Transverse colon (tissue), 3 donors: ENCODE measurements at regions not wholly inside any gene's neighbourhood (a gene's known extent, or its start where the extent isn't known, plus 50 kb on each side); places are given as distances from the start of the nearest gene placed in this dataset.

Experiments
- POLR2A ChIP-seq: fragments of 450-650 bp; IDR thresholded peaks from one replicate; pipeline ENCODE4 v1.6.1; 2016; ENCODE audit warnings: antibody characterized with exemption, mild to moderate bottlenecking, moderate library complexity
- POLR2AphosphoS5 ChIP-seq, 3 donors: sonication (generic); formaldehyde crosslinking; IDR thresholded peaks; one replicate each; pipeline ENCODE4 v1.6.1; 2016; ENCODE audit warnings: antibody characterized with exemption in 3 of 3

DNA sequence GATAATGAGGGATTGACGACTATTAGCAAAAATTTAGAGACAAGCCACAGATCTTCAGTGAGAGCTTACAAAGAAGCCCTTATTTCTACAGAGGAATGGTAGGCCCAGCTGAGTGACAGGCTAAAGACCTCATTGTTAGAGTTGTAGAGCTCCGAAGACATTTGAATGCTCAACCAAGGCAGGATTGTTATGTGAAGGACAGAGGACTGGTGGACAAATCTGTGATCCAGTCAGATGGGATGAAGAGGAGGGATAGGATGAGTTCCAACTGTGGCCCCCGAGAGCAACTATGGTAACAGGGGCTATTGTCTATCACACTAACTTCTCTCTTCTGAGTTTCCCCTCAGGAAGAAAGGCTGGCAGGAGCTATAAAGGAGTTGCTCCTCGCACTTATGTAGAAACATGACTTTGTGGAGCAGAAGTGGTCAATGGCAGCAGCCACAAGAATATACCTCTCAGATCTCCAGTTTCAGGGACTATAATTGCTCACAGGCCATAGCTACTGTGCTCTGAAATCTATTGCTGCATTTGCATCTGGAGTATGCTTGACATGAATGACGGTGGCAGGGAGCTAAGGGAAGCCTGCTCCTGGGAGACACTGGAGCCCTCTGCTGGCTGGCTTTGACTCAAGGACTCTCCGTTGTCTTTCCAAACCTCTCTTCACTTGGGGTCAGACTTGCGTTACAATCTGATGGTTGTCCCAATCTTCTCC lies 50.3 kb upstream of the GREB1L start:
- TF ChIP-seq POLR2A (no peak), POLR2AphosphoS5 (IDR thresholded peaks at IDR 0.05) (no peak)
